ENCODE measurements at regions not wholly inside any gene's neighbourhood (a gene's known extent, or its start where the extent isn't known, plus 50 kb on each side); places are given as distances from the start of the nearest gene placed in this dataset.

GRCh38 chr9:15048772-15049171, 138.5 kb upstream of the FREM1 start:
- H3K9me1 ChIP-seq (ENCODE audit: control insufficient read depth, insufficient read depth, low read length): no peaks in the 10 kb centered on the region
- 0% methylated on average over 1 of the region's 1 CpG for WGBS (ENCODE audit: insufficient coverage, low coverage, missing lambda C conversion rate)
- POLR2A ChIA-PET: no interaction called here

More at GRCh38 chr9:15048772-15049171, 138.5 kb upstream of the FREM1 start:
- Histone ChIP-seq H3K36me3 (ENCODE audit: control insufficient read depth, insufficient read depth, low read length) (no peaks in the 10 kb centered on the region), H3K9me3 (replicated peaks; ENCODE audit: control insufficient read depth, insufficient read depth, low read depth, low read length) (no peaks in the 10 kb centered on the region), H3K4me1 (replicated peaks in 1 of 2; ENCODE audit: control insufficient read depth in 2 of 2, insufficient read depth in 2 of 2, low read length in 2 of 2) (no peaks in the 10 kb centered on the region), H3K27ac (ENCODE audit: extremely low read depth, low read depth, low read length) (no peak overlapping the region), H3K27me3 (ENCODE audit: control insufficient read depth in 2 of 2, insufficient read depth in 2 of 2, low read length in 2 of 2) (no peaks in the 10 kb centered on the region), H3K9ac (ENCODE audit: insufficient read depth in 1 of 2, low read depth in 2 of 2, low read length in 2 of 2) (no peak overlapping the region), H2AFZ (ENCODE audit: low read depth, low read length) (no peak overlapping the region), H3K4me3 (no peak overlapping the region), H4K20me1 (replicated peaks; ENCODE audit: control insufficient read depth, insufficient read depth, low read length) (no peaks in the 10 kb centered on the region), H3K4me2 (ENCODE audit: insufficient read depth, low read length) (no peak overlapping the region), H3K79me2 (ENCODE audit: control insufficient read depth, insufficient read depth, low read length) (no peaks in the 10 kb centered on the region)
- TF ChIP-seq SIN3A (IDR thresholded peaks at IDR 0.05; ENCODE audit: borderline replicate concordance in 2 of 2, control insufficient read depth in 1 of 2, low read depth in 2 of 2, low read length in 2 of 2) (no peak), E2F5 (CRISPR knock-in tag; IDR thresholded peaks at IDR 0.05) (no peak), THRA (IDR thresholded peaks at IDR 0.05) (no peak), EGR1 (conservative IDR thresholded peaks at IDR 0.05) (no peak), CEBPZ (IDR thresholded peaks at IDR 0.05; ENCODE audit: borderline replicate concordance, low read depth, low read length) (no peak), ARID2 (IDR thresholded peaks at IDR 0.05) (no peak), ZNF347 (CRISPR knock-in tag; IDR thresholded peaks at IDR 0.05; ENCODE audit: low read depth) (no peak), MED1 (CRISPR knock-in tag; IDR thresholded peaks at IDR 0.05; ENCODE audit: borderline replicate concordance) (no peak), CHCHD3 (CRISPR knock-in tag; IDR thresholded peaks at IDR 0.05) (no peak), TRIM28 (IDR thresholded peaks at IDR 0.05) (no peak)
- no TSS peak for BruUV-seq (replicated peaks)
- CTCF ChIA-PET (ENCODE audit: low intra/inter-chr PET ratio): no interaction called here
- in situ Hi-C loops (cut with MboI) (no loop called here), intact Hi-C loops (cut with micrococcal nuclease) (no loop called here)
- no peak for DNase-seq (ENCODE audit: extremely low read depth in 1 of 4, low spot score in 3 of 4)
- no peak for FAIRE-seq
- ATAC-seq: no peak

All from K562 (cell line).